ENCODE measurements at regions not wholly inside any gene's neighbourhood (a gene's known extent, or its start where the extent isn't known, plus 50 kb on each side); places are given as distances from the start of the nearest gene placed in this dataset.

- no peak for ATAC-seq
- H3K4me3 ChIP-seq (ENCODE audit: low read depth in 2 of 2, low read length in 2 of 2) = no peak overlapping the region
- intact Hi-C loops (cut with micrococcal nuclease; ENCODE audit: unreplicated experiment) (loop anchor here (5.0 kb wide), 1 partner anchor 412 kb away; no protein-coding TSS in a partner anchor), in situ Hi-C loops (cut with HindIII; ENCODE audit: low pct_unique_long_range_greater_than_20kb, low sequenced_read_pairs) (no loop called here)
- ChIA-PET POLR2A (no interaction called here), CTCF (no interaction called here)
- no peak overlapping the region for H3K27ac ChIP-seq (ENCODE audit: low read length)
- no peaks in the 10 kb centered on the region for H3K36me3 ChIP-seq (ENCODE audit: control insufficient read depth, insufficient read depth, low read length)
- no peaks in the 10 kb centered on the region for H3K4me1 ChIP-seq (ENCODE audit: control insufficient read depth, insufficient read depth, low read length)
- TF ChIP-seq SIN3A (IDR thresholded peaks at IDR 0.05; ENCODE audit: borderline replicate concordance, insufficient read depth, low read depth, low read length) = no peak
- no peak for TF ChIP-seq CTCF (IDR thresholded peaks at IDR 0.05)
- no peak for TF ChIP-seq TCF7L2 (IDR thresholded peaks at IDR 0.05; ENCODE audit: low read depth, low read length)
- TF ChIP-seq POLR2AphosphoS5 (IDR thresholded peaks at IDR 0.05; ENCODE audit: low read depth, low read length) = no peak
- TF ChIP-seq REST (IDR thresholded peaks at IDR 0.05; ENCODE audit: insufficient read depth in 1 of 2, low read depth in 2 of 2, low read length in 1 of 2) = no peak
- no peak for DNase-seq (ENCODE audit: low read depth, low spot score)
- no peaks in the 10 kb centered on the region for H3K9me3 ChIP-seq (ENCODE audit: control insufficient read depth, insufficient read depth, low read depth, low read length)
- 0 out of 2 replicates have a peak, but pooled peaks cover 2% of the 10 kb centered on the region for H3K27me3 ChIP-seq (ENCODE audit: control insufficient read depth, insufficient read depth, low read length)
- no TSS peak for BruUV-seq (replicated peaks)
Measured at GRCh38 chr20:60505423-60505822, 547.2 kb downstream of the CDH26 start.

- in situ Hi-C loops (cut with HindIII; ENCODE audit: low pct_unique_long_range_greater_than_20kb, low sequenced_read_pairs) (no loop called here), intact Hi-C loops (cut with micrococcal nuclease; ENCODE audit: unreplicated experiment) (loop anchor here (5.0 kb wide), 1 partner anchor 411 kb away; no protein-coding TSS in a partner anchor)
- no peak overlapping the region for H3K4me3 ChIP-seq (ENCODE audit: low read depth in 2 of 2, low read length in 2 of 2)
- no peak for TF ChIP-seq TCF7L2 (IDR thresholded peaks at IDR 0.05; ENCODE audit: low read depth, low read length)
- TF ChIP-seq SIN3A (IDR thresholded peaks at IDR 0.05; ENCODE audit: borderline replicate concordance, insufficient read depth, low read depth, low read length) = no peak
- no peak for TF ChIP-seq POLR2AphosphoS5 (IDR thresholded peaks at IDR 0.05; ENCODE audit: low read depth, low read length)
- no peak for TF ChIP-seq REST (IDR thresholded peaks at IDR 0.05; ENCODE audit: insufficient read depth in 1 of 2, low read depth in 2 of 2, low read length in 1 of 2)
- TF ChIP-seq CTCF (IDR thresholded peaks at IDR 0.05) = no peak
- 0 out of 2 replicates have a peak, but pooled peaks cover 2% of the 10 kb centered on the region for H3K27me3 ChIP-seq (ENCODE audit: control insufficient read depth, insufficient read depth, low read length)
- no peaks in the 10 kb centered on the region for H3K36me3 ChIP-seq (ENCODE audit: control insufficient read depth, insufficient read depth, low read length)
- no TSS peak for BruUV-seq (replicated peaks)
- H3K4me1 ChIP-seq (ENCODE audit: control insufficient read depth, insufficient read depth, low read length) = no peaks in the 10 kb centered on the region
- H3K27ac ChIP-seq (ENCODE audit: low read length) = no peak overlapping the region
- H3K9me3 ChIP-seq (ENCODE audit: control insufficient read depth, insufficient read depth, low read depth, low read length) = no peaks in the 10 kb centered on the region
- POLR2A ChIA-PET = no interaction called here
- no peak for DNase-seq (ENCODE audit: low read depth, low spot score)
- ATAC-seq = no peak
- CTCF ChIA-PET = no interaction called here
Measured at GRCh38 chr20:60506061-60506460, 547.8 kb downstream of the CDH26 start.

Measured in Panc1 (cell line).